Renal cortical epithelial cell (primary cell): ENCODE measurements at regions not wholly inside any gene's neighbourhood (a gene's known extent, or its start where the extent isn't known, plus 50 kb on each side); places are given as distances from the start of the nearest gene placed in this dataset.

Source experiments
- DNase-seq: peaks from one replicate; pipeline ENCODE4 v3.0.0-alpha.2; 2011; ENCODE audit warnings: low read depth

- no peak for DNase-seq
Measured at GRCh38 chr5:2266641-2267240, 384.0 kb upstream of the IRX4 start.

GRCh38 chr5:2265341-2265740, 382.6 kb upstream of the IRX4 start:
- DNase-seq = no peak

GRCh38 chr5:2263763-2264162, 381.0 kb upstream of the IRX4 start:
- no peak for DNase-seq

GRCh38 chr5:2262620-2263019, 379.9 kb upstream of the IRX4 start:
- no peak for DNase-seq

GRCh38 chr5:2261004-2261703, 378.4 kb upstream of the IRX4 start:
- DNase-seq = no peak

GRCh38 chr5:2260211-2261003, 377.7 kb upstream of the IRX4 start:
- DNase-seq = no peak

- no peak for DNase-seq
Measured at GRCh38 chr5:2259494-2260107, 376.9 kb upstream of the IRX4 start.

GRCh38 chr5:2258861-2259260, 376.1 kb upstream of the IRX4 start:
- no peak for DNase-seq

GRCh38 chr5:2257326-2258244, 374.9 kb upstream of the IRX4 start:
- no peak for DNase-seq

- DNase-seq = no peak
Measured at GRCh38 chr5:2256691-2257280, 374.1 kb upstream of the IRX4 start.

GRCh38 chr5:2255915-2256690, 373.4 kb upstream of the IRX4 start:
- DNase-seq = no peak

- no peak for DNase-seq
Measured at GRCh38 chr5:2254880-2255750, 372.4 kb upstream of the IRX4 start.

- no peak for DNase-seq
Measured at GRCh38 chr5:2254406-2254805, 371.7 kb upstream of the IRX4 start.

GRCh38 chr5:2253040-2253975, 370.6 kb upstream of the IRX4 start:
- DNase-seq = no peak

GRCh38 chr5:2251751-2252150, 369.0 kb upstream of the IRX4 start:
- DNase-seq = no peak

- no peak for DNase-seq
Measured at GRCh38 chr5:2251298-2251697, 368.6 kb upstream of the IRX4 start.

GRCh38 chr5:2250365-2250950, 367.7 kb upstream of the IRX4 start:
- no peak for DNase-seq

GRCh38 chr5:2249442-2249841, 366.7 kb upstream of the IRX4 start:
- no peak for DNase-seq
